ENCODE measurements at regions not wholly inside any gene's neighbourhood (a gene's known extent, or its start where the extent isn't known, plus 50 kb on each side); places are given as distances from the start of the nearest gene placed in this dataset.
"Not testable (repeated sequence)": the region's sequence is repeated elsewhere in the genome, so short reads cannot be mapped to it uniquely, and the experiment has no call there.

DNA sequence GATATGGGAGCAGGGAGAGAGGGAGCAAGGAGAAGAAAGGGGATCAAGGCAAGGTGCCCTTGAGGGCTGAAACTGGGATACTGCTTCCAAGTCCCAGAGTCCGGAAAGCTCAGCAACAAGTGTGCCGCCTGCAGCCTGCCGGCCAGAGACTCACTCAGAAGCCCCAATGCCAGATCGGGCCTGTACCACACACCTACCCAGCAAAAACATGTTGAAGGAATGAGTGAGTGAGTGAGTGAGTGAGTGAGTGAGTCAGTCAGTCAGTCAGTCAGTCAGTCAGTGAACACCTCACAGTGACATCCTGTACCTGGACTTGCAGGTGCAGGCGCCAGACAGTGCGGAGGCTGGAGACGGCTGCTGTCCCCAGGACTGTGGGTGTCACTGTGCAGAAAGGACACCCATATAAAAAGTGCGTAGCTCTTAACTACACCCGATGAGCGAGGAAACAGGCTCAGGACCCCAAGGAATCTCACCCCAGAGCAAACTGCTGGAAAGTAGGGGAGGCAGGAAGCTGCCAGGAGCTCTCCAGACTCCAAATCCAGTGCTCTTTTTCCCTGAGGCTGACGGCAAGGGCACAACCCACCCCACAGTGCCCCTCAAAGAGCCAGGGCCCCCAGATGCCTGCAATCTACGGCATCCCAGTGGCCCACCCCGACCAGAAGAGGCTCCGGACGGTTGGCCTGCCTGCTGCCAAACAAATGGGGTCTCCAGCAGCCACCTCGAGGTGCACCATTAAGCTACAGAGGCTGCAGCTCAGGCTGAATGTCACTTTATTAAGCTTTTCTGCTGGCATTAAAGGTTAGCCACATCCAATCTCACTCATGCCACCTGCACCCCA lies 261.7 kb downstream of the NPHP4 start:
- no peak for DNase-seq

DNA sequence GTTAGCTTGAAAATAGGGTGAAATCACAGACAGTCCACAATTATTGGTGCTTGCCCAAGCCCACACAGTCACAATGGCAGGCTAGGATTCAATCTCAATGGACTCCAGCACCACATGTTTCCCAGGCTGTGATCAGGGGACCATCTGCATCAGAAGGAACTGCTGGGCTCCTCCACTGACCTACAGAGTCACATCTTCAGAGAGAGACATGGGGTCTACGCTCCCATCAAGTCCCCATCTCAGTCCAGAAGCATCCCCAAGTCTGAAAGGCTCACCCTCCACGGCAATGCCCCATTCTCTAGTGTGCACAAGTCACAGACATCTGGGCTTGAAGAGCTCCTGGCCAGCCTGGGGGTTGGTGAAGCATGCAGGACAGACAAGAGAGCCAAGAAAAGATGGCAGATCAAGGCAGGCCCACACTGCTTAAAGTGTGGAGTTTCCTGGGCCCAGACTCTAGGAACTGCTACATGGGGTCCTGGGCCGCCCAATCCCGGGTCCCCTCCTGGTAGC lies 262.5 kb downstream of the NPHP4 start:
- no peak for DNase-seq

DNA sequence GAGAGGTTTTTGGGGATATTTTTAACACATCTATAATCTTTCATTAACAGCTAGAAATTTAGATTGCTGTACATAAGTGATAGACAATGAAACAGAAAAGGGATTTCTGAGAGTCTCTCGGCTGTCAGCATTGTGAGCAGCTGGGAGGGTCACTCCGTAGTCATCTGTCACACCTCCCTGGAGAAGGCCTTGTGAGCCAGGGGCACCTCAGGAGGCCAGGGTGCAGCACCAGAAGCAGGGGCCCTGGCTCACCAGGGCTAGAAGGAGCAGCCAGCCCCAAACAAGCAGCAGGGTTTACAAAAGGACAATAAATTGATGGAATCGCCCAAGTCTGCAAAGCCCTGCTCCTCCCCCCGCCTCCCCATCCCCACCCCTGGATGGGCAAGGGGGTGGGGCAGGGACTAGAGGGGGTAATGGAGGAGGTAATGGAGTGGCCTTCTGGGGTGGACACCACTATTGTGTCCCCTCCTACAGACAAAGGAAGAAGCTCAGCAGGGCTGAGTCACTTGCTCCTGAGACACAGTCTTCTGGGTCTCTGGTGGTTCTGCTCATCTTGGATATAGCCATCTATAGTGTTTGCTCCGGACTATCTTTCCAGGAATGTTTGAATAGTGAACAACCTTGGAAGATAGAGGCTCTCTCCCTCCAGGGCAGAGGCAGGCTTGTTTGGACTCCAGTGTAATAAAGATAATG lies 263.4 kb downstream of the NPHP4 start:
- DNase-seq: no peak

DNA sequence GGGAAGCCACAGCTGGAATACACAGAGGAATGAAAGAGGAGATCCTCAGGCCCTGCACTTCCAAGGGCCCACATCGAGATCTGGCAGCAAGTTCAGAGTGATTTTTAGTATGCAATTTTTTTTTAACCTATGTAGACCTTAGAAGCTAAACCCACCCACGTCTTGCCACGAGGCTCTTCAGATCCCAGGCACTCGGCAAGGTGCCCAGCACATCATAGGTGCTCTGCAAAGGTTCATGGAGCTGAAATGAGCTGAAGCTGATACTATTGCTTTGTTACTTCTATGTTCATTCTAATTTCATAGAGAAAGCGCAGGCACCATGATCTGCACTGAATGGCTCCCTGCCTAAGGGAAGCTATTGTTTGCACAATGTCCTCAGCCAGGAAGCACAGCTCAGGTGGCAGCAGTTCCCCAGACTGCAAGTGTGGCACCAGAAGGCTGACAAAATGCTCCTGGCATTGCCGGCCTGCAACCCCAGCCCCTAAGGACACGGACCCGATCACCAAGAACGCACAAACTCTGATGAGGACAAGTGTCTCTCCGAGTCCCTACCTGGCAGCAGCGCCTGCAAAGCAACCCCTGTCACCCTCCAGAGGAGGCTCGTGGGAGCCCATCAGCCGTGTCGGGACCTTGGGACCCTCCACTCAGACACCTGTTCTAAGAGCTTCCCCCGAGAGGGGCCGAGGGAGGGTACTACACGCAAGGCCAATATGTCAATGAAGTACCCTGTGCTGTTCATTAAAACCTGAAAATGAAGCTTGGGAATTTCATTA lies 264.2 kb downstream of the NPHP4 start:
- DNase-seq: no peak

DNA sequence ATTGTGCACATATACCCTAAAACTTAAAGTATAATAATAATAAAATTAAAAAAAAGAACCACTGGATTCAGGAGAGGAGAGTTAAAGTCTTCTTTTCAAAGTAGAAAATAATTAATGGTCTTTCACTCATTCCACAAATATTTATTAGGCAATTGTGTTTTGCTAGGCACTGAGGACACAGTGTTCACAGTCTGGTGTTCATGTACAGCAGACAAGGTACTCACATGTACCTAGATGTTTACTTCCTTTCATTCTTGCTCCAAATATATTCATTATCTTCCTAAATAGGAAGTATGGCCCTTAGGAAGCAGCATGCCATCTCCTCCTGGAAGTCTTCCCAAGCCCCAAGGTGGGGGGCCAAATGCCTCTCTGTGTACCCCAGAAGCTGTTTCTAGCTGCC lies 265.0 kb downstream of the NPHP4 start:
- DNase-seq: no peak

DNA sequence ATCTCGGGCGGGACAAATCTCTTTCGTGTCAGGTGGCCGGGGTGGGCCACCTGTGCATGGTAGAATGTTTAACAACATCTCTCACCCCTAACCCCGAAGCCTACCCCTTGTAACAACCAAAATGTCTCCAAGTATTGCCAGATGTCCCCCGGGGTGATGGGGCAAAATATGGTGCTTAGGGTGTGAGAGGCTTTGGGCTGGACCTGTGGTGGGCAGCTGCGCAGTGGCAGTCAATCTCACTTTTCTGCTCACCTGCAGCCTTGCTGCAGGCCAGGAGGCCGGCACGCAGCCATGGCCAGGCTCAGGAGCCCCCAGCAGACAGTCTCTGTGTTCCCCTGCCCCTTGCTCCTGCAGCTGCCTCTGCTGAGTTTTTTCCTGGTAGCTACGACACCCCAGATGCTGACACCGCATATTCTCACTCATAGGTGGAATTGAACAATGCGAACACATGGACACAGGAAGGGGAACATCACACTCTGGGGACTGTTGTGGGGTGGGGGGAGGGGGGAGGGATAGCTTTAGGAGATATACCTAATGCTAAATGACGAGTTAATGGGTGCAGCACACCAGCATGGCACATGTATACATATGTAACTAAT lies 265.5 kb downstream of the NPHP4 start:
- DNase-seq: not testable (repeated sequence)

DNA sequence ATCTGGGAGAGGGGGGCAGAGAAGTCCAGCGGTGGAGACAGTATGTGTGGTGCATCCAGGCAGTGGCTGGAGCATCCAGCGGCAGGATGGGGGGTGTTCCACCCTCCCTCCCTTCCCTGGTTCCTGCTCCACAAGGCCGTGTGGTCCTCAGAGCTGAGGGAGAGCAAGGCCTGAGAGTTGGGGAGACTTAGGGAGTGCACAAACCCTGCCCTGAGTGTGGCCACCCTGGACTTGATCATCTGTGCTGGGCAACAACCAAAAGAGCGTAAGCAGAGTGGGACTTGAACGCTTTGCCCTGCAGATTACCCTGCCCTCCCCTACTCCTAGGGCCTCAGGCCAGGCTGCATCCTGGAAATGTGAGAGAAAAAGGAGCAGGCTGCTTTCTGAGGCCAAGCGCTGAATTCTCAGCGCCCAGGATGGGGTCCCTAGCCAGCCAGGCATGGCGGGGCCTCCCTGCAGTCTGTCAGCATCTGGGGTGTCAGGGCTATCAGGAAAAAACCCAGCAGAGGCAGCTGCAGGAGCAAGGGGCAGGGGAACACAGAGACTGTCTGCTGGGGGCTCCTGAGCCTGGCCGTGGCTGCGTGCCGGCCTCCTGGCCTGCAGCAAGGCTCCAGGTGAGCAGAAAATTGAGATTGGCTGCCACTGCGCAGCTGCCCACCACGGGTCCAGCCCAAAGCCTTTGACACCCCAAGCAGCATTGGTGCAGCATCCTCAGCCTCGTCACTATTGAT lies 266.2 kb downstream of the NPHP4 start:
- DNase-seq: no peak

DNA sequence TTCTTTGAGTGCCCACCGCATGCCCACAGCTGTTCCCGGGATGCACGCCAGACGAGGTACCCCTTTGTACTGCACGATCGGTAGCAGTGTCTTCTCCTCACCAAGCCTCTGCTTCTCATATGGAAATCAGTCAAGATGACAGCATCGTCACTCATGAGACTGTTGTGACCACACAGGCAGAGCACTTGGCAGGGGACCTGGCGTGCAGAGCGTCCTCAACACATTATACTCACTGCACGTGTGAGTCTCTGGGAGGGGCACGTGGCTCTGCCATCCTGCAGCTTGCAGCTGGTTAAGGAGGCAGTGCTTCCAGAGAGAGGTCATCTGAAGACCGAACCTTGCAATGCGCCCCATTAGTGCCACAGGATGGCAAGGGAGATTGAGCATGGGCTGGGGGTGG lies 266.8 kb downstream of the NPHP4 start:
- DNase-seq: no peak

DNA sequence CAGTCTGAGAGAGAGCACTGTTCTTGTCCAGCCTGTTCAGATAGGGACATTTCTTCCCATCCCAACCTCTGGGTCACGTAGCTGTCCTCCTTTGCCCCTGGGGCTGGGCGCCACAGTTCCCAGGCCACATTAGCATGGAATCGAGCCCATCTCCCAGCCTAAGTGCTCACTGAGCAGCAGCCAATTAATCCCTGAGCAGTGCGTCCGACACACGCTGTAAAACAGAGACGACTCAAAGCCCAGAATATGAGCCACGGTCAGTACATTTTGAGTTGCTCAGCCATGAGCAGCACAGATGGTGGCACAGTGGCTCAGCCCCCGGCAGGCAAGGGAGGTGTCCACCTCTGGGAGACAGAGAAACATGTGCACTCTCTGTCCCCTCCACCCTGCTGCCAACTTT lies 267.4 kb downstream of the NPHP4 start:
- DNase-seq: no peak

DNA sequence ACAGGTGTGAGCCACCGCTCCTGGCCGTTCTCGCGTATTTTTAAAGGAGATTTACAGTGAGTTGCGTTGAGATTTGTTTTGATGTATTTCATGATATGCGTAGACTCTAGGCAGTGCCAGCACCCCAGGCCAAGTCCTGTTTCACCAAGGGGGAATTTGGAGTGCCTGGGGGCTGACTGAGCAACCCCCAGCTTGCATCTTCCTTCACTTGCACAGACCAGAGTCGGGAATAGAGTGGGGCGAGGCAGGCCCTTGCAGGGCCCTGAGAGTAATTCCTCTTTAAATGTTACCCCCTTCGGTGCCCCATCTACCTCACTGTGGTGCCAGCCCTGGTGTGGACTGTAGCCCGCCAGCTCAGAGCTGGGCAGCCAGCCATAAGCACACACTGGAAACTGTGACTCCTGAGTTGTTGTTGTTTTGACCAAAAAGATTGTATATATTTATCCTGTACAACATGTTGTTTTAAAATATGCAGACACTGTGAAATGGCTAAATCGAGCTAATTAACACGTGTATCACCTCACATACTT lies 269.5 kb downstream of the NPHP4 start:
- DNase-seq: no peak

DNA sequence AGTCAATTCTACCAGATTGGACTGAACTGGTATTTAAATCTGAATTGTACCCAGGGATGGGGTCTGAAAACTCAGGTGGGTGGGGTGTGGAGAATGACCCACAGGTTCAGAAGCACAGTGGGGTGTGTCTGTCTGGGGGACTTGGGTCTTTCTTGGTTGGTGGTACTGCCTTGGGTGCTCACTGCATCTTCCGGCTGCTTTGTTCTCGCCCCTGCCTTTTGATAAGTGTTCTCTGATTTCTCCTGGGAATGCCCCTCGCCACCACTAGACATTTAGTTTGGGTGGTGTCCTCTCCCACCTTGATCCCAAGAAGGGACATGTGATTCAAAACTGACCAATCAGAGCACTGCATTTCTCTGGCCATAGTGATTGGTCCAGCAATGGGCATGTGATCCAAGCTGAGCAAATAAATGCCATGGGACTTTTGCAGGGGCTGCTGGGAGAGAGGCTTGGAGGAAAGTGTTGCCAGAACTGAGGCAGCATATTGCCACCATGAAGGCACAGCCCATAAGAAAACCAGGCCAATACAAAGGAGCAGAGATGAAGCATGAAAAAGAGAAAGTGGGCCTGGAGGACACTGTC lies 270.5 kb downstream of the NPHP4 start:
- no peak for DNase-seq

DNA sequence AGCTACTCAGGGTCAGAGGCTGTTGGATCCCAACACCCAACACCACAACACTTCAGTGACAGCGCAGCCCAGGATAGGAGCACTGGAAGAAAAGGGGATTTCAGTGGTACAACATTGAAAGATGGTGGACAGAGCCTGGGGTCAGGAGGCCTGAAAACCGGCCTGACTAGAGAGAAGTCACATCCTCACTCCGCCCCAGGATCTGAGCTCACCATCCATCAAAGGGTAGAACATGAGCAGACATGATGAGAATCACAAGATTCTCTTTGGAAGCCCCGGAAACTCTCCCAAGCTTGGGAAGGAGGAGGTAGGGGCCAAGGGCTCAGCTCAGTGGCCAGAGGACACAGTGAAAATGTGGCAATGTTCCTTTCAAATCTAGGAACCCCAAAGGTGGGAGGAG lies 271.3 kb downstream of the NPHP4 start:
- DNase-seq: no peak

DNA sequence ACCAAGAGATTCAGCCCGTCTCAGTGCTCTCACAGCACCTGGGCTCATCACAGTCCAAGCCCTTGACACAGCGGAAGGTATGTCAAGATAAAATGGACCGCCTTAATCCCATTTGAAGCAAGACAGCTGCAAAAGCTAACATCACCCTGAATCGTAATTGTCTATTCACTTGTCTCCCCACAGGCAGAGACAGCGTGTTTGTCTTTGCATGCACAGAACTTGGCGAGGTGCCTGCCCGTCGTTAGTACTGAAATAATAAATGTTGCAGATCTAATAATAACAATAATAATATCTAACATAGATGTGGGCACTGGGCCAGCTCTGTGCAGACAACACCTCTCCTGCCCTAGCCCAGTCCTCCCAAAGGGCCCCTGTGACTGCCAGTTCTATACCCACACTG lies 271.7 kb downstream of the NPHP4 start:
- no peak for DNase-seq

DNA sequence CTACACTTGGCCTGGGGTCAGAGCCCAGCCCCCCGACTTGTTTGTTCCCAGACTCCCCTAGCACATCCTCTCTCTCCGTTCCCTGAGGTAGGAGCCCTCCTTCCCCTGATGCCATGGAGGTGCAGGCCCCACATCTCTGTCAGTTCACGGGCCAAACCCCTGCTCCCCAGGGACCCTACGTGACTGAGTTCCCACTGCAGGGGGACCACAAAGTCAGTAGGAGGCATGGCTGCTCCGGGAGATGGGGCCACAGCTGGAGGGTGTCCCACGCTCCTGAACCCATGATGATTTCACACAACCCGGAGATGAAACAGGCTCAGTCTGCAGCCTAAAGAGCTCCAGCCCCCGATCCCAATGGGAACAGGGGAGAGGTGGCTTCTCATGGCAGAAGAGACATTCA lies 272.2 kb downstream of the NPHP4 start:
- DNase-seq: no peak

DNA sequence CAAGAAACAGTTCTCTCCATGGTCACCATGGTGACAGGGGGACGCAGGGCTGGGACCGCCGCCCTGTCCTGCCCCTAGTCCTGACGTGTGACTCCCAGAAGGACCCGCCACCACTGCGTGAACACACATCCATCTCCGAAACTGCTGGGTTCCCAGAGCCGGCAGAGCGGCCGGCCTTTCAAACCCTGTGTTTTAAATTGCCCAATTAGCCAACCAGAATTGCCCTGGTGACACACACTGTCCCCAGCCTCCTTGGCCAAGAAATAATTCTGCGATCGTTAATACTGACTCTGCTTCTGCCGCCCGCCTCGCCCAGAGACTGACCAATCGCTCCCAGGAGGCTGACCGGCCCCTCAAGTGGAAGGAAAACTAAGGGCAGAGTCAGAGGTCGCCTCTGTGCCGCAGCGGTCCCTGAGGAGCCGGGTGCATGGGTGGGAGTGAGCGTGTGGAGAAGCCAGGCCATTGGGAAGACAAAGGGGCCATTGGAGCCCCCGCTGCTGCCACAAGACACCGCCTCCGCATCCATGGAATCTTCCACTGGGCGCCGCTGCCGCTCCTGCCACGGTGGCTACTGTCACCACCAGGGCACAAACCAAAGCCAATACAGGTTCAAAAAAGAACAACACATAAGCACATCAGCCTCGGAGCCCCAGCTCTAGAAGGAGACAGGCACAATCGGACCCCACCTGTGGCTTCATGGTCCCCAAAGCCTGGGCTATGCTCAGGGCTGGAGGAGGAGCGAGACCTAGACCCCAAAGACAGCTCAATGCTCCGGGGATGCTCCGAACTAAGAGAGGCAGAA lies 273.2 kb downstream of the NPHP4 start:
- no peak for DNase-seq

DNA sequence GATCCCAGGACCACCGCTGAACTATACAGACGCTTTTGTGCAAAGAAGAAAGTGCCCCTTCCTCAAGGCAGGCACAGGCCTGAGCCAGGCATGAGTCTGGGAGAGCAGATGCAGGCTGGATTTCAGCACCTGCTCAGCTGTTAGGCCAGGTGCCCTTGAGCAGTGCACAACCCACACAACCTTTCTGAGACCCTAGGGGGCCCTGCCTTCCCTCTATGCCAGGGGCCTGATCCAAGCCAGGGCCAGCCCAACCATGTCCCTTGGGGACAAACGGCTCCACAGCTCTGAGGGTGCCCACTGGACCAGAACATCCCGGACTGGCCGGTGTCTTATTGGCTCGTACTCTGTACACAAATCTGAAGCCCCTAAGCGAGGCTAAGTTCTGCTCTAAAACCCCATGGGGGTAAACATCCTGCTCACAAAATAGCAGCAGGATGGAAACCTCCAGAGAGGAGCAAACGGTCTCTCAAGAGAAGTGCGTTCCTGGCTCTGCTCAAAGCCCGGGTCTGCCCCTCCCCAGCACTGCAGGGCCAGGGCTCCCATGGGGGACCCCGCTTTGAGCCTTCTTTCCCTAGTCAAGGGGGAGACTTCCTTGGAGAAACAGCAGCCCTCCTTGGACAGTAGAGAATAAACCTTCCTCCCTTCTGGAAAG lies 275.1 kb downstream of the NPHP4 start:
- no peak for DNase-seq

DNA sequence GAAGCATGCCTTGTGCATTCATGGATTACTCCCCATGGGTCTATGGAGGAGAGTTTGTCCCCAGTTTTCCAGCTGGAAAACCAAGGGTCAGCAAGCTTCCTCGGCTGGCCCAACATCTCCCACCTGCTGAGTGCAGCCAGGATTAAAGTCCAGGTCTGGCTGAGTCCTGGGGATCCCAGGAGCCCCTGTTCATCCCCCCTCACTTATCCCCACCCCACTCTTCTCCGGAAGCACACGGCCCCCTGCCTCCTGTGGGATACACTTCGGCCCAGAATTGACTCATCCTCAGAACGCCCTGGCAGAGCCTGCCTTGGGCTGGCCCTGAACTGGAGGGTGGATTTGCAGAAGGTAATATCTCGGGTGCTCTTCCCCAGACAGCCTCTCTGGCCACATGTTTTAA lies 276.1 kb downstream of the NPHP4 start:
- DNase-seq: no peak

DNA sequence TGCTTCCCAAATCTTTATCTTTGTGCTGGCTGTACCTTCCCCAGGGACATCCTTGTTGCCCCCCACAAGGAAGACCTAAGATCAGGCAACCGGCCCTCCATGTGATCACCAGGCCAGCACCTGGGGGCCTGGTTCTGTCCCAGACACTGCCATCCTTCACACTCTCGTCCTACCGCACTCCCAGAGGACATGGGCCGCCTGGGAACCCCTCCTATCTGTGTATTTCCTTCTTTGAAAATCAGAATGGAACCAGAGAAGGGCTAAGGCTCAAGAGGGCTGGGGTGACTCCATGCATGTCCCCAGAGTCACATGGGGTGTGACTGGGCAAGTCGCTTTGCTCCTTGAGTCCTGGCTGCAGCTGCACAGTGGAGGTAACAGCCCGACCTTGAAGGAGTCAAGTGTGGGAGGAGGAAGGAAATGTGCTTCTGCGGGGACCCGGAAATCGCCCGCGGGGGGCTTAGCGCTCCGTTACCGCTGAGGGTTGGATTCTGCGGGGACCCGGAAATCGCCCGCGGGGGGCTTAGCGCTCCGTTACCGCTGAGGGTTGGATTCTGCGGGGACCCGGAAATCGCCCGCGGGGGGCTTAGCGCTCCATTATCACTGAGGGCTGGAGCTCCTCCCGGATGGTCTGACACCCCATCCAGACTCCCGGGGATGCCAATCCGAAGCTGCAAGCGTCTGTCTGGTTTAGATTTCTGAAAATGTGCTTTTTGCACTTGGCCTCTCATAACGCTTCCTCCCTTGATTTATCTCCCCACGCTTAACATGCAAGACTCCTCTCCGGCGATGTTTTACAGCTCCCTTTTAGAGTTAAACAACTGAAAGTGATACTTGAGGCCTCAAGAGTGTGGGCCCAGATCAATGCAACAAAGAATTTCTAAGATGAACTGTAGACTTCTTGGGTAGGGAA lies 278.9 kb downstream of the NPHP4 start:
- DNase-seq: no peak

DNA sequence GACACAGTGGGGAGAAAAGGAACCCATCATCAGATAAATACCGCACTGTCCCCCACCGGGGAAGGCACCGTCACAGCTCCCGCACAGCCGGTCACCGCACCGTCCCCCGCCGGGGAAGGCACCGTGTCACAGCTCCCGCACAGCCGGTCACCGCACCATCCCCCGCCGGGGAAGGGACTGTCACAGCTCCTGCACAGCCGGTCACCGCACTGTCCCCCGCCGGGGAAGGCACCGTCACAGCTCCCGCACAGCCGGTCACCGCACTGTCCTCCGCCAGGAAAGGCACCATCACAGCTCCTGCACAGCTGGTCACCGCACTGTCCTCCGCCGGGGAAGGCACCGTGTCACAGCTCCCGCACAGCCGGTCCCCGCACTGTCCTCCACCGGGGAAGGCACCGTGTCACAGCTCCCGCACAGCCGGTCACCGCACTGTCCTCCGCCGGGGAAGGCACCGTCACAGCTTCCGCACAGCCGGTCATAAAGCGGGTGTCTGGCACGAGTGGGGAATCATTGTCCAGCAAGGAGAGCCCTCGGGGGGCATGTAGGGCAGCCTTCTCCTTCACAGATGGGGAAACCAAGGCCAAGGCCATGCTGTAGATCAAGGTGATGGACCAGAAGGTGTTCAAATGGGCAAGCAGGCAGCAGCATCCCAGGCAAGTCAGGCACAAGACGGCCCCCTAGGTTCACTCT lies 280.1 kb downstream of the NPHP4 start:
- DNase-seq: no peak
